HG03565 (cell line): ENCODE measurements at regions not wholly inside any gene's neighbourhood (a gene's known extent, or its start where the extent isn't known, plus 50 kb on each side); places are given as distances from the start of the nearest gene placed in this dataset.

Experiments used
- ATAC-seq: cut with Tn5 transposase; IDR thresholded peaks from one replicate; pipeline ENCODE4 v1.9.1; 2021; ENCODE audit warnings: mild to moderate bottlenecking, moderate library complexity; ENCODE audit not compliant: unreplicated experiment

DNA sequence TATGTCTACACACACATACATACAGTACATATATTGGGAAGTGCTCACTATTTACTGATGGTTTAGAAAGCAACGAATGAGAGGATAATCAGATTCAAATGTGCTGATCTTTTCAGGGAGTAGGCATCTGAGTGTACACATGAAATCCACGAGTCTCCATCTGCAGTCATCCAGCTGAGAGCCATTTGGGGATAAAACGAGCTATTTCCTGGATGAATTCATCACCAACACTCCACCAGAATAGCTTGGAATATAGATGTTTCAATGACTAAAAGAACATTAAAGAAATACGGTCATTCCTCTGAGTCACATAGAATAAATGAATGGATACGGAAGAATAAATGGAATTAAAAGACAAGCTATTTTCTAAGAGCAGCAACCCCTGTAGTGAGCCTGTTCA is 721.6 kb upstream of the ARGLU1 start:
- ATAC-seq, result no peak

- ATAC-seq, result no peak
These were observed 716.2 kb upstream of the ARGLU1 start for GRCh38 chr13:107284173-107284572.

GRCh38 chr13:107277911-107278310 is 710.0 kb upstream of the ARGLU1 start:
- no peak for ATAC-seq

DNA sequence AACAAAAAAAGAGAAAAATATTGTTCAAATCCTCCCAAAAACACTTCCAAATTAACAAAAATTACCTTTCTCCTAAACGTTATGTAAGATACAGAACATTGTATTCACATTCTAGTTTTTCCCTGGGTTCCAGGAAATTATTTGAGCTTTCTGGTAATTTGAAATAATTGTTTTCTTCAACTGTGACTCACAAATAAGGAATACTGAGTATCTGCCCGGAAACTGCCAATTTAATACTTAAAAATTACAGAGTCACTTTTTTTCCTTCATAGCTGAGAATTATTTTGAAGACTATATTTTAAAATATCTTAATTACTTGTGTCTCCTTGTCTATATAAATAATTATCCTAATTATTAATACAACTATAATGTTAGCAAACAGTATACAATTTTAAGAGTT is 709.0 kb upstream of the ARGLU1 start:
- ATAC-seq, result no peak

GRCh38 chr13:107275945-107276614 is 708.1 kb upstream of the ARGLU1 start:
- no peak for ATAC-seq

- ATAC-seq, result no peak
These were observed 707.4 kb upstream of the ARGLU1 start for GRCh38 chr13:107275312-107275711.

- no peak for ATAC-seq
These were observed 703.3 kb upstream of the ARGLU1 start for GRCh38 chr13:107271227-107271626.

DNA sequence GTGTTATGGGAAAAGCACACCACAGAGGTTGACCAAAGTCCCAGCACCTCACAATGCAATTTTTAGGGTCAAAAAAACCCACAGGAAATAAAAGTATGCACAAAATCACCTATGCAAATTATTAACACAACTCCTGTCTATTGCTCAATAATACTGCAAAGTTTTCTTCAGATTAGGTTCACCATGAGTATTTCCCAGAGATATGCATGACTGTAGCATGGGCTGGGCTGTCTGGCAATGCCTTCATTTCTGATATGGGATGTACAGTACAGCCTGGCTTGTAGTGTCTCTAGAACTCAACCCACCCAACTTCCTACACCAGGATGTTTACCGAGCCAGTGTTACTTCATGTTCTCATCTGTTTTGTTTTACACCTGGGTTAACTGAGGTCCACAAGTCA is 698.7 kb upstream of the ARGLU1 start:
- ATAC-seq, result no peak

- no peak for ATAC-seq
These were observed 690.8 kb upstream of the ARGLU1 start for GRCh38 chr13:107258599-107259187.

- ATAC-seq, result no peak
These were observed 686.5 kb upstream of the ARGLU1 start for GRCh38 chr13:107254392-107254791.

DNA sequence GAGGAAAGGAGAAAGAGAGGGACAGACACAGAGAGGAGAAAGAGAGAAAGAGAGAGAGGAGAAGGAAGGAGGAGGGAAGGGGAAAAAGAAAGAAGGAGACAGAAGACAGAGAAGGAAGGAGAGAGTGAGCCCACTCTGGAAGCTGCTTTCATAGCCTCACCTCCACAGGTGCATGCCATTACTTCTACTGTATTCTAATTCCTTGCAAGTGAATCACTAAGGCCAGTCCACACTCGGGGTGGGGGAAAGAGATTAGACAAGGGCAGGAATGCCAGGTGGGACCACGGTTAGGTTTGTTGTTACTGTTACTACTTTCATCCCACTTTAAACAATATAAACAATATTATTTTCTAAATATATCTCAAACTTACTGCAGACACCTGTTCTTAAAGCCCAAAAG is 684.5 kb upstream of the ARGLU1 start:
- no peak for ATAC-seq

DNA sequence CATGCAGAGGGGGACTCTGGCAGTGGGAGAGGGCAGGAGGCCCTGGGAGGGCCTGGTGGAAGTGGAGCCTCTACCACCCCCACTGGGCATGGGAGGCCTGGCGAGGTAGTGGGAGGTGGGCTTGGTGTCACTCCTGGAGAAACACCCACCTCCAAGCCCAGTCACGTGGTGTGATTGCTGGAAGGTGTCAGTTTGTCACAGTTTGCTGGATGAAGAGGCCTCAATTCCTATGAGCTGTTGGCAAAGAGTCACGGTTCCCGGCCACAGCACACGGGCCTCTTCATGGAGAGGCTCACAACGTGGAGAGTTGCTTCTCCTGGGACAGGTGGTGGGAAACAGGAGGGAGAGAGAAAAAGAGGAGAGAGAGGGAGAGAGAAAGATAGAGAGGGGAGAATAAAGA is 684.1 kb upstream of the ARGLU1 start:
- ATAC-seq, result no peak

GRCh38 chr13:107251341-107251740 is 683.4 kb upstream of the ARGLU1 start:
- ATAC-seq, result no peak

- ATAC-seq, result no peak
These were observed 682.7 kb upstream of the ARGLU1 start for GRCh38 chr13:107250628-107251027.

DNA sequence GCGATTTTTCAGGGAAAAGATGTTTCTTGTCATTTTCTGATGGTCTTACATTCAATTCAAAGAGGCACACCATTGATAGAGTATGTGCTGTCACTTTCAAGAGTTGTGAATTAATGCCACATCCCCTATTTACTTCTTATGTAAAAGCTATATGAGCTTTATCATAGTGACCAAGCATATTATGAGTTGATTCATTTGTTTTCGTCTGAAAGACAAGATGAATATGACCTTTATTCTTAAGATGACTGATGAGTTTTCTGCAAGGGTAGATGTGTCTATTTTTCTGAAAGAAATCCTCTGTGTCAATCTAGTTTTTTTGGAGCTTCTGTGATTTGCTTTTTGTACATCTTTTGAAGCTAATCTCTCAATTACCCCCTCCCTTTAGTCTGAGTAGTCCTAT is 676.3 kb upstream of the ARGLU1 start:
- ATAC-seq, result no peak

- ATAC-seq, result no peak
These were observed 674.2 kb upstream of the ARGLU1 start for GRCh38 chr13:107242138-107242537.

- no peak for ATAC-seq
These were observed 673.4 kb upstream of the ARGLU1 start for GRCh38 chr13:107241381-107241780.

GRCh38 chr13:107239213-107239612 is 671.3 kb upstream of the ARGLU1 start:
- ATAC-seq, result no peak

- no peak for ATAC-seq
These were observed 670.5 kb upstream of the ARGLU1 start for GRCh38 chr13:107238262-107238981.

- no peak for ATAC-seq
These were observed 666.6 kb upstream of the ARGLU1 start for GRCh38 chr13:107234319-107235073.

DNA sequence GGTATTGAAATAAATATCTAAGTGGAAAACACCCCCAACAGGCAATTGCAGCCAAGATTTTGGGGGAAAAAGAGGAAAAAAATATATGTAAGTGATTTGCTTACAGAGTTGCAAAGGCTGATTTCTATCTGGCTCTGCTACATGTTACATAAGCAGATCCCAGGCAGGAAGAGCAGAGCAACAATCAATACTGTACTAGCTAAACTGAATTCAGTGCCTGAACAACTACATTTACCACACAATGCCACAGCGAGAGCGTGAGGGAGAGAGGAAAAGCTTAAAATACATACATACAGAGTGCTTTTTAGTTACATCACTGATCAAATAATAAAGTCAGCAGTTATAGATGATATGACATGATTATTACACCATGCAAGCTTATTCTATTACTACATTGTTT is 665.6 kb upstream of the ARGLU1 start:
- ATAC-seq, result no peak

GRCh38 chr13:107231944-107232343 is 664.0 kb upstream of the ARGLU1 start:
- no peak for ATAC-seq
